Gastrocnemius medialis (tissue), 4 donors: ENCODE measurements at regions not wholly inside any gene's neighbourhood (a gene's known extent, or its start where the extent isn't known, plus 50 kb on each side); places are given as distances from the start of the nearest gene placed in this dataset.
"Not testable (repeated sequence)": the region's sequence is repeated elsewhere in the genome, so short reads cannot be mapped to it uniquely, and the experiment has no call there.

ENCODE experiments used
- ATAC-seq, 2 donors: fragments of 150-250 bp; one replicate each; pipeline ENCODE4 v1.9.1; 2016
- DNase-seq, 2 donors: peaks; one replicate each; pipeline ENCODE4 v3.0.0-alpha.2; 2019
- H3K27ac ChIP-seq, 4 donors: fragments of 200-600 bp; sonication (generic); 1 replicate in 1 of 4; 2 replicates in 3 of 4; pipeline ENCODE4 v1.5.1; 2016 to 2018; ENCODE audit warnings: mild to moderate bottlenecking in 2 of 4, moderate library complexity in 1 of 4
- H3K27me3 ChIP-seq, 3 donors: fragments of 200-600 bp; sonication (generic) in 2 of 3; 1 replicate in 1 of 3; 2 replicates in 2 of 3; pipeline versions ENCODE4 v1.5.1 to v1.6.0; 2016 to 2019; ENCODE audit warnings: mild to moderate bottlenecking in 1 of 3, moderate library complexity in 1 of 3
- H3K36me3 ChIP-seq, 2 donors: fragments of 200-600 bp; sonication (generic) in 1 of 2; one replicate each; pipeline ENCODE4 v1.5.1; 2017 to 2018
- H3K4me1 ChIP-seq, 2 donors: fragments of 200-600 bp; sonication (generic) in 1 of 2; one replicate each; pipeline ENCODE4 v1.5.1; 2016 to 2017; ENCODE audit warnings: mild to moderate bottlenecking in 2 of 2
- H3K4me3 ChIP-seq, 4 donors: fragments of 200-600 bp; sonication (generic) in 3 of 4; 1 replicate in 1 of 4; 2 replicates in 3 of 4; pipeline ENCODE4 v1.5.1; 2016 to 2019; ENCODE audit warnings: mild to moderate bottlenecking in 2 of 4
- H3K9me3 ChIP-seq, 3 donors: fragments of 200-600 bp; sonication (generic) in 2 of 3; 1 replicate in 1 of 3; 2 replicates in 2 of 3; pipeline ENCODE4 v1.5.1; 2016 to 2019
- CTCF ChIP-seq, 5 experiments: fragments of 450-650 bp in 3 of 5; fragments of 200-600 bp in 2 of 5; sonication (generic) in 2 of 5; IDR thresholded peaks in 4 of 5; conservative IDR thresholded peaks in 1 of 5; 1 replicate in 4 of 5; 2 replicates in 1 of 5; pipeline ENCODE4 v1.5.1; 2016 to 2019; ENCODE audit warnings: antibody characterized with exemption in 5 of 5, mild to moderate bottlenecking in 3 of 5, moderate library complexity in 3 of 5
- POLR2A ChIP-seq, 2 donors: fragments of 450-650 bp; IDR thresholded peaks; one replicate each; pipeline ENCODE4 v1.6.1; 2017; ENCODE audit warnings: antibody characterized with exemption in 2 of 2, mild to moderate bottlenecking in 2 of 2, moderate library complexity in 2 of 2
- in situ Hi-C, 4 donors: fragments of 200-750 bp; cut with MboI; loops; one replicate each; pipeline versions ENCODE4 v1.15.0 to v1.8.0; 2017; ENCODE audit warnings: low sequenced_read_pairs in 4 of 4
- intact Hi-C: fragments of 100-400 bp; cut with DNase I; formaldehyde crosslinking; loops from one replicate; pipeline ENCODE4 v1.15.1; 2023; ENCODE audit warnings: low total_unique reads

DNA sequence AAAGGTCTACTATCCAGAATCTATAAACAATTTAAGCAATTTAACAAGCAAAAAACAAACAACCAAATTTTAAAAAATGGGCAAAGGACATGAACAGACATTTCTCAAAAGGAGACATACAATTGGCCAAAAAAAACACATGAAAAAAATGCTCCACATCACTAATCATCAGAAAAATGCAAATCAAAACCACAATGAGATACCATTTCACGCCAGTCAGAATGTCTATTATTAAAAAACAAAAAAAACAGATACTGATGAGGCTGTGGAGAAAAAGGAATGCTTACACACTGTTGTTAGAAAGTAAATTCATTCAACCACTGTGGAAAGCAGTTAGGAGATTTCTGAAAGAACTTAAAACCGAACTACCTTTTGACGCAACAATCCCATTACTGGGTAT is 66.4 kb upstream of the SESTD1 start:
- DNase-seq (no peak), ATAC-seq (no peak)
- in situ Hi-C loops (loop anchor here in 1 of 4 donors (25.0 kb wide), 1 partner anchor 119 kb away; no protein-coding TSS in a partner anchor), intact Hi-C loops (no loop called here)
- no peaks in the 10 kb centered on the region for H3K9me3 ChIP-seq
- no peak for TF ChIP-seq CTCF (IDR thresholded peaks at IDR 0.05 in 4 of 5, conservative IDR thresholded peaks at IDR 0.05 in 1 of 5)
- no peak for TF ChIP-seq POLR2A (IDR thresholded peaks at IDR 0.05)
- no peaks in the 10 kb centered on the region for H3K4me1 ChIP-seq
- no peaks in the 10 kb centered on the region for H3K36me3 ChIP-seq
- no peak overlapping the region for H3K4me3 ChIP-seq
- no peak overlapping the region for H3K27ac ChIP-seq
- no peaks in the 10 kb centered on the region for H3K27me3 ChIP-seq

- TF ChIP-seq CTCF (IDR thresholded peaks at IDR 0.05 in 4 of 5, conservative IDR thresholded peaks at IDR 0.05 in 1 of 5) (no peak), POLR2A (IDR thresholded peaks at IDR 0.05) (no peak)
- no peak overlapping the region for H3K4me3 ChIP-seq
Measured at GRCh38 chr2:179322289-179322688, 57.7 kb upstream of the SESTD1 start.

GRCh38 chr2:179321034-179321433 is 56.4 kb upstream of the SESTD1 start:
- H3K4me3 ChIP-seq, DNase-seq, intact Hi-C loops, H3K4me1 ChIP-seq, H3K27ac ChIP-seq, H3K9me3 ChIP-seq, H3K36me3 ChIP-seq, ATAC-seq, in situ Hi-C loops, H3K27me3 ChIP-seq: not testable (repeated sequence)

More at GRCh38 chr2:179322289-179322688, 57.7 kb upstream of the SESTD1 start:
- intact Hi-C loops: no loop called here
- H3K9me3 ChIP-seq: no peaks in the 10 kb centered on the region
- H3K27me3 ChIP-seq: no peaks in the 10 kb centered on the region
- in situ Hi-C loops: no loop called here
- no peak overlapping the region for H3K27ac ChIP-seq
- H3K4me1 ChIP-seq: no peaks in the 10 kb centered on the region
- H3K36me3 ChIP-seq: no peaks in the 10 kb centered on the region
- DNase-seq: no peak
- no peak for ATAC-seq

DNA sequence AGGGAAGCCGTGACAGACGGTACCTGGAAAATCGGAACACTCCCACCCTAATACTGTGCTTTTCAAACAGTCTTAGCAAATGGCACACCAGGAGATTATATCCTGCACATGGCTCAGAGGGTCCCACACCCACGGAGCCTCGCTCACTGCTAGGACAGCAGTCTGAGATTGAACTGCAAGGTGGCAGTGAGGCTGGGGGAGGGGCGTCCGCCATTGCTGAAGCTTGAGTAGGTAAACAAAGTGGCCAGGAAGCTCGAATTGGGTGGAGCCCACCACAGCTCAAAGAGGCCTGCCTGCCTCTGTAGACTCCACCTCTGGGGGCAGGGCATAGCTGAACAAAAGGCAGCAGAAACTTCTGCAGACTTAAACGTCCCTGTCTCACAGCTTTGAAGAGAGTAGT is 50.1 kb upstream of the SESTD1 start:
- in situ Hi-C loops, H3K36me3 ChIP-seq, H3K4me3 ChIP-seq, H3K4me1 ChIP-seq, DNase-seq, H3K27ac ChIP-seq, H3K9me3 ChIP-seq, H3K27me3 ChIP-seq, ATAC-seq, intact Hi-C loops: not testable (repeated sequence)
